HG03175 (cell line): ENCODE measurements at regions not wholly inside any gene's neighbourhood (a gene's known extent, or its start where the extent isn't known, plus 50 kb on each side); places are given as distances from the start of the nearest gene placed in this dataset.

ENCODE experiments used
- ATAC-seq: cut with Tn5 transposase; IDR thresholded peaks from one replicate; pipeline ENCODE4 v1.9.1; 2021; ENCODE audit warnings: mild to moderate bottlenecking, moderate library complexity; ENCODE audit not compliant: unreplicated experiment

GRCh38 chr12:24069532-24070395, 120.3 kb upstream of the SOX5 start:
- no peak for ATAC-seq

GRCh38 chr12:24066865-24067264, 117.4 kb upstream of the SOX5 start:
- no peak for ATAC-seq

GRCh38 chr12:24066097-24066496, 116.6 kb upstream of the SOX5 start:
- ATAC-seq: no peak

- no peak for ATAC-seq
Measured at GRCh38 chr12:24062642-24063245, 113.3 kb upstream of the SOX5 start.

GRCh38 chr12:24060089-24060488, 110.6 kb upstream of the SOX5 start:
- no peak for ATAC-seq

GRCh38 chr12:24057920-24058476, 108.5 kb upstream of the SOX5 start:
- no peak for ATAC-seq

- ATAC-seq: no peak
Measured at GRCh38 chr12:24055747-24056146, 106.3 kb upstream of the SOX5 start.

GRCh38 chr12:24054416-24054815, 104.9 kb upstream of the SOX5 start:
- no peak for ATAC-seq

GRCh38 chr12:24049728-24050127, 100.3 kb upstream of the SOX5 start:
- ATAC-seq: no peak

GRCh38 chr12:24049101-24049500, 99.6 kb upstream of the SOX5 start:
- peak; percentile 61 for ATAC-seq

- ATAC-seq: no peak
Measured at GRCh38 chr12:24048446-24048845, 99.0 kb upstream of the SOX5 start.

GRCh38 chr12:24047326-24047725, 97.9 kb upstream of the SOX5 start:
- ATAC-seq: no peak

GRCh38 chr12:24045816-24046257, 96.4 kb upstream of the SOX5 start:
- ATAC-seq: no peak

GRCh38 chr12:24044941-24045703, 95.7 kb upstream of the SOX5 start:
- ATAC-seq: no peak

GRCh38 chr12:24042651-24043050, 93.2 kb upstream of the SOX5 start:
- no peak for ATAC-seq

GRCh38 chr12:24039113-24039525, 89.6 kb upstream of the SOX5 start:
- no peak for ATAC-seq

- no peak for ATAC-seq
Measured at GRCh38 chr12:24038211-24038997, 88.9 kb upstream of the SOX5 start.

GRCh38 chr12:24036438-24037216, 87.2 kb upstream of the SOX5 start:
- ATAC-seq: no peak

- no peak for ATAC-seq
Measured at GRCh38 chr12:24034894-24035293, 85.4 kb upstream of the SOX5 start.

GRCh38 chr12:24034160-24034559, 84.7 kb upstream of the SOX5 start:
- ATAC-seq: no peak
